Activated CD8-positive, alpha-beta memory T cell treated with anti-CD3 and anti-CD28 coated beads for 48 hours (primary cell): ENCODE measurements at regions not wholly inside any gene's neighbourhood (a gene's known extent, or its start where the extent isn't known, plus 50 kb on each side); places are given as distances from the start of the nearest gene placed in this dataset.

ENCODE experiments used
- DNase-seq, 3 experiments: peaks; one replicate each; pipeline ENCODE4 v3.0.0-alpha.2; 2020; ENCODE audit warnings: low read depth in 2 of 3, low spot score in 2 of 3

- DNase-seq = no peak
These were observed 149.5 kb upstream of the SASH1 start for GRCh38 chr6:148193063-148193680.

- no peak for DNase-seq
These were observed 147.1 kb upstream of the SASH1 start for GRCh38 chr6:148195511-148195910.

GRCh38 chr6:148199584-148199983, 143.1 kb upstream of the SASH1 start:
- DNase-seq = no peak

- DNase-seq = no peak
These were observed 142.3 kb upstream of the SASH1 start for GRCh38 chr6:148200293-148200692.

GRCh38 chr6:148200781-148201180, 141.9 kb upstream of the SASH1 start:
- no peak for DNase-seq

- no peak for DNase-seq
These were observed 139.2 kb upstream of the SASH1 start for GRCh38 chr6:148203281-148203925.

GRCh38 chr6:148203970-148204369, 138.7 kb upstream of the SASH1 start:
- DNase-seq = peak; percentile 13 to 44 (median 24)

- DNase-seq = no peak
These were observed 134.3 kb upstream of the SASH1 start for GRCh38 chr6:148208298-148208697.

- DNase-seq = no peak
These were observed 130.8 kb upstream of the SASH1 start for GRCh38 chr6:148211777-148212324.

- DNase-seq = no peak
These were observed 130.3 kb upstream of the SASH1 start for GRCh38 chr6:148212366-148212765.

GRCh38 chr6:148213366-148213765, 129.3 kb upstream of the SASH1 start:
- no peak for DNase-seq

- no peak for DNase-seq
These were observed 128.0 kb upstream of the SASH1 start for GRCh38 chr6:148214667-148215066.

- no peak for DNase-seq
These were observed 125.6 kb upstream of the SASH1 start for GRCh38 chr6:148217051-148217450.

- no peak for DNase-seq
These were observed 124.7 kb upstream of the SASH1 start for GRCh38 chr6:148217921-148218320.

- DNase-seq = no peak
These were observed 123.9 kb upstream of the SASH1 start for GRCh38 chr6:148218542-148219258.

GRCh38 chr6:148221196-148221979, 121.2 kb upstream of the SASH1 start:
- no peak for DNase-seq

- no peak for DNase-seq
These were observed 120.3 kb upstream of the SASH1 start for GRCh38 chr6:148222376-148222775.

- DNase-seq = no peak
These were observed 119.8 kb upstream of the SASH1 start for GRCh38 chr6:148222846-148223245.

GRCh38 chr6:148223424-148223842, 119.2 kb upstream of the SASH1 start:
- no peak for DNase-seq

GRCh38 chr6:148225871-148226270, 116.8 kb upstream of the SASH1 start:
- no peak for DNase-seq

GRCh38 chr6:148226284-148226683, 116.4 kb upstream of the SASH1 start:
- DNase-seq = no peak
